HPDE6-E6E7 (cell line): ENCODE measurements at regions not wholly inside any gene's neighbourhood (a gene's known extent, or its start where the extent isn't known, plus 50 kb on each side); places are given as distances from the start of the nearest gene placed in this dataset.
"Not testable (repeated sequence)": the region's sequence is repeated elsewhere in the genome, so short reads cannot be mapped to it uniquely, and the experiment has no call there.

Experiments used
- DNase-seq: peaks from one replicate; pipeline ENCODE4 v3.0.0; 2011; ENCODE audit warnings: missing footprints; ENCODE audit errors: extremely low spot score

- no peak for DNase-seq
These were observed 147.9 kb downstream of the MYCN start for GRCh38 chr2:16088035-16088801.

GRCh38 chr2:16086136-16086535 is 145.8 kb downstream of the MYCN start:
- DNase-seq = not testable (repeated sequence)

GRCh38 chr2:16085073-16085472 is 144.7 kb downstream of the MYCN start:
- DNase-seq = no peak

DNA sequence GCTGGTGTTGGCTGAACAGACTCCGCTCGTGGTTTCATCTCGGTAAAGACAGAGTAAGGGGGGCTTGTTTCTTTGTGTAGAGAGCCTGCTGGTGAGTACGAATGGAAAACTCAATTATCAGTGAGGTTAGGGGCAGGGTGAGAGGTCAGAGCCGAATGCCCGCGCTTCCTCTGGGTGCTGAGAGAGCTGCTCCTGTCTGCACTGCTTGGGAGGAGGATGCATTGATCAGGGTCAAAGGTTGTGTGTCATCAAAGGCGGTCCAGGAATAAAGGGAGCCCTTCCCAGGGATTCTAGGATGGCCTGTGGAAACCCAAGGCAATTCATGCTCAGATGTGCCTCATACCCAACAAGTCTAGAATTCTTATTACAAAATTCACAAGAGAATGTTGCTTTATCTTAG is 143.9 kb downstream of the MYCN start:
- DNase-seq = no peak

DNA sequence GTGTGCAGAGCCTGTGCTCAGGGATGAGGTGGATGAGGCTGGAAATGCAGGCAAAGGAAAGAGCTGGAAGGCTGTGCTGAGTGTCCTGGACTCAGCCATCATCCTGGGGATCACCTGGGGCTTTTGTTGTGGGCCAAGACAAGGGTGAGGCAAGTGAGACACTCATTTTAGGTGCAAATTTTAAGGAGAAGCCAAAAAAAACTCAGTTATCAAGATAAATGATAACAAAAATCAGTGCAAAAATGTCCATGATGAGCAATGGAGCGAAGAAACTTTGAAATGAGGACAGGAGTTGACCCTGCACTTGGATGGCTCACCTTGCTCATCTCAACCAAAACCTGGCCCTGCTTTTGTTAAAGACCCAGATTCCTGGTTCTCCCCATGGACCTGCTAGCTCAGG is 141.9 kb downstream of the MYCN start:
- no peak for DNase-seq

GRCh38 chr2:16081316-16082200 is 141.2 kb downstream of the MYCN start:
- DNase-seq = no peak

DNA sequence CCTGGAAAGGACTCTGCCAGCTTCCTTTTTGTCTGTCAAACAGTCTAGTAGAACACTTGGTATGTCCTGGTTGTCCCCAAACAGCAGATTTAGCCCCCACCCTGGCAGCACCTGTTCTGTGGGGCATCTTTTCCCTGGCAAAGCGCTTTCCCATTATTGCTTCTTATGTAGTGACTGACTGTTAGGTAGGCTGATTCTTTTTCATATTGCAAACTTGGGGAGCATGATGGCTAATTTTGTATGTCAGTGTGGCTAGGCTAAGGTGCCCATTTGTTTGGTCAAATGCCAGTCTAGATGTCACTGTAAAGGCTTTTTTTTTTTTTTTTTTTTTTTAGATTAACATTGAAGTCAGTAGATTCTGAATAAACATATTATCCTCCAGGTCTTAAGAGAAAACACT is 140.2 kb downstream of the MYCN start:
- no peak for DNase-seq

DNA sequence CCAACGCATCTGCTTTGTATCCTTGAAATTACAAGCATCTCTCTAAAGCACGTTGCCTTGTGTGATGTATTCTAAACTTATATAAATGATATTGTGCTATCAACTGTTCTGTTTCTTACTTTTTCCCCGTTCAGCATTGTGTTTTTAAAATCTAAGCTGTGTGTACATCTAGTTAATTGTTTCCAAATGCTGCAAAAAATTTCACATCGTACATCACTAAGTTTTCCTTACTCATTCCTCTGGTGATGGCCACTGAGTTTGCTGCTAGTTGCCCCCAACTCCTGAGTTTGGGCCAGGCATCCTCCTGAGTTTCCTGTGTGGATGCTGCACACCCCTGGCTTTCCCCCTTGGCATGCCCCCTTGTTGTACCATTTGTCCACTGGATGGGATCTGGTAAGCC is 139.7 kb downstream of the MYCN start:
- DNase-seq = no peak

DNA sequence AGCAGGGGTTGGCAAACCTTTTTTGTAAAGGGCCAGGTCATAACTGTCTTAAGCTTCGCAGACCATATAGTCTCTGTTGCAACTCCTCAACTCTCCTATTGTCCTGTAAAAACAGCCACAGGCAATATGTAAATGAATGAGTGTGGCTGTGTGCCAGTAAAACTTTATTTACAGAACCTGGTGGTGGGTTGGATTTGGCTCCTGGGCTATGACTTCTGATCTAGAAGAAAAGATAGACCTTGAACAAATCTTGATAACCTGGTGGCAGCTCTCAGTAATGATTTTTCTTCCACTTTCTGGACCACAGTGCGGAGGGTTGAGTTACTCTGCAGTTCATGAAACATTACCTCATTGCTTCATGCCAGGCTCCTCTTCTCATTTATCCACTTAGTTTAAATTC is 139.3 kb downstream of the MYCN start:
- DNase-seq = no peak

DNA sequence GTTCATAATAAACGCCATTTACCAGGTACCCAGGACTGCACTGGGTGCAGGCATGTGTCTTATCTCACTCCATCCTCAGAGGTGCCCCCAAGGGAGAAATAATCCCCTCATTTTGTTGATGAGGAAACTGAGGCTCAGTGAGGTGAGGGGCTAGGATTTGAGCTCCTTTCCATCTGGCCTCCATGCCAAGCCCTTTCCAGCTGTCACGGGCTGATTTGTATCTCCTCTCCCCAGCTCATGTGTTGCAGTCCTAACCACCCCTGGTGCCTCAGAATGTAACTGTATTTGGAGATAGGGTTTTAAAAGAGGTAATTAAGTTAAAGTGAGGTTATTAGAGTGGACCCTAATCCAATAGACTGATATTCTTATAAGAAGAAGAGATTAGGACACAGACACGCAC is 137.3 kb downstream of the MYCN start:
- DNase-seq = no peak

DNA sequence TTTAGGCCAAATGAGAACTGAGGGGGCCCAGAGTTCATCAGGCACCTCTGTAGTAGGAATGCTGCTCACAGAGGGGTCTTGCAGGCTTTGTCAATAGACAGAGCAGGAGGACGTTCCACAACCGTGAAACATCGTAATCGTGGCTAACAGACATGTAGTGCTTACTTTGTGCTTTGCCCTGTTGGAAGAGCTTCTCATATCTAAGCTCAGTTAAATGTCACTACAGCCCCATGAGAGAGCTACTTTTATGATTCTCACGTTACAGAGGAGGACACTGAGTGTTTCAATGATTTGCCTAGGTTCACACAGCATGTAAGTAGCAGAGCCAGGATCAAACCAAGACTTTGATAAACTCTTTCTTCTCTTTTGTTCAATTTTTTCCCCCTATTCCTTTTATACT is 136.6 kb downstream of the MYCN start:
- no peak for DNase-seq

- no peak for DNase-seq
These were observed 135.0 kb downstream of the MYCN start for GRCh38 chr2:16075045-16076012.

DNA sequence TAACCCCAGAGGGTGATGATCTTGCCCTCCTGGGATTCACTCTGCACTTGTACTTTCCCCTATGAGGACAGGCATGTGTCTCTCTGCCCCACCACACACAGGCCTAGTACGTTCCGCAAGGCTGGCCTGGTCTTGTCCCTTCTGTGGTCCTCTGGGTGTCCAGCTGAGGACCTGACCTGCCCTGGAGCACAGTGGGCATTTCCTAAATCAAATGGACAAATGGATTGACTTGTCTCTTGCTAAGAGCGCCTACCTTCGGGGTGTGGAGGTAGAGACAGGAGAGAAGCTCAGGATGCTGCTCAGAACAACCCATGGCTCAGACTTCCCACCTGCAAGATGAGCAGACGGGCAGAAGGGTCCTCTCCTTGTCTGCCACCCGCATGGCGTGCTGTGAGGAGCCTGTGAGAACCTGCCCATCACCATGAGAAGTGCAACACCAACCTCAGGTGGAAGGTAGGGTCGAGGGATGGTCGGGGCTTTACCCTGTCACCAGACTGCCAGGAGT is 133.6 kb downstream of the MYCN start:
- no peak for DNase-seq

- DNase-seq = no peak
These were observed 133.1 kb downstream of the MYCN start for GRCh38 chr2:16073471-16073870.

DNA sequence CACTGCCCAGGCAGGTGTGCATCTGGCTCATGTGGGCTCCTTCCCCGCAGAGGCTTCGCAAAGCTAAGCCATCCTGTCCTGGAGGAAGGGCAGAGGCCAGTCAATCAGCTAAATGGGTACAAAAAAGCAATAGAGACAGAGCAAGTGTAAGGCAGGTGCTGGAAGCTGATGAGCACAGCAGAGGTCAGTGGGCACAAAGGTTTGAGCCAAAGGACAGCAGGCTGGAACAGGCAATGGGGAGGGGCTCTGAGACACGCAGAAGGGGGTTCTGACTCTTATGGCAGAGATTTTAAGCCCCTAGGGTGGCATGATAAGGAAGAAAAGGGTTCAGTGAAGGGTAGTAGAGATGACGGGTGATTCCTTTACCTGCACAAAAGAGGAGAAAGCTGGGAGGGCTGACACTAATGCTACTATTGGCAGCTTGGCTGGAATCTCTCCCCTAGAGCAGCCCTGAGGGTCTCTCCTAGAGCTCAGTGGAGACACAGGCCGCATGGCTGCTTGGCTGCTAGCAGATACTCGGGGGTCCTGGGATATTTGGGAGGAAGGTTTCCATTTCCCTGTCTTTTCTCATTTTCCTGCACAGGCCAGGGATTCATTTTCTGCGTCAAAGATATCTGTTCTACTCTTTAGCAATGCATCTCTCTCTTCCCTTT is 132.4 kb downstream of the MYCN start:
- DNase-seq = no peak

- no peak for DNase-seq
These were observed 131.7 kb downstream of the MYCN start for GRCh38 chr2:16071865-16072637.

DNA sequence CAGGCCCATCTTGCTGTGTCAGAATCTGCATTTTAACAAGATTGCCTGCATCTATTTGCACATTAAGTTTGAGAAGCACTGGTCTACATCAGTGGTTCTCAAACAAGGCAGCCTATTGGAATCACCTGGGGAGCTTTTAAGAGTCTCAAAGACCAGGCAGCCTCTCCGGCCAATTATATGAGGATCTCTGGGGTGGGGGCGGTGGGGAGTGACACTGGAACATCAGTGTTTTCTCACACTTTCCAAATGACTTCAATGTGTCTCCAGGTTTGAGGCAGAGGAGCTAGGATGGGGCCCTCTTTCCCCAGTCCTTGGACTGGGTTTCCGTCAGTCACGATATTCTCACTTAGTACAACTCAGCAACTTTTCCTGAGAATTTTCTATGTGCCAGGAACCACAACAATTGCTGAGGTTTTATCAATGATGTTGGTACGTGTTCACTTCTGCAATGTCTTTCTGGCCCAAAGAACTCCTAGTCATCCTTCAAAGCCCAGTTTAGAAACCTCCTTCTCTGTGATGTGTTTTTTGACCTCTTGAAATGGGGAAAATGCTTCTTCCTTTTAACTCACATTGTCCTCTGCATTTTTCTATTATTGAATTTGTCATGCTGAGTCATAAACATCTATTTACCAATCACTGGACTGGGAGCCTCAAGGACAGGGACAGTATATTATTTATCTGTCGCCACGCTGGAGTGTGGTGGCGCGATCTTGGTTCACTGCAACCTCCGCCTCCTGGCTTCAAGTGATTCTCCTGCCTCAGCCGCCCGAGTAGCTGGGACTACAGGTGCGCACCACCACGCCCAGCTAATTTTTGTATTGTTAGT is 130.9 kb downstream of the MYCN start:
- no peak for DNase-seq

- DNase-seq = no peak
These were observed 130.3 kb downstream of the MYCN start for GRCh38 chr2:16070648-16070971.

DNA sequence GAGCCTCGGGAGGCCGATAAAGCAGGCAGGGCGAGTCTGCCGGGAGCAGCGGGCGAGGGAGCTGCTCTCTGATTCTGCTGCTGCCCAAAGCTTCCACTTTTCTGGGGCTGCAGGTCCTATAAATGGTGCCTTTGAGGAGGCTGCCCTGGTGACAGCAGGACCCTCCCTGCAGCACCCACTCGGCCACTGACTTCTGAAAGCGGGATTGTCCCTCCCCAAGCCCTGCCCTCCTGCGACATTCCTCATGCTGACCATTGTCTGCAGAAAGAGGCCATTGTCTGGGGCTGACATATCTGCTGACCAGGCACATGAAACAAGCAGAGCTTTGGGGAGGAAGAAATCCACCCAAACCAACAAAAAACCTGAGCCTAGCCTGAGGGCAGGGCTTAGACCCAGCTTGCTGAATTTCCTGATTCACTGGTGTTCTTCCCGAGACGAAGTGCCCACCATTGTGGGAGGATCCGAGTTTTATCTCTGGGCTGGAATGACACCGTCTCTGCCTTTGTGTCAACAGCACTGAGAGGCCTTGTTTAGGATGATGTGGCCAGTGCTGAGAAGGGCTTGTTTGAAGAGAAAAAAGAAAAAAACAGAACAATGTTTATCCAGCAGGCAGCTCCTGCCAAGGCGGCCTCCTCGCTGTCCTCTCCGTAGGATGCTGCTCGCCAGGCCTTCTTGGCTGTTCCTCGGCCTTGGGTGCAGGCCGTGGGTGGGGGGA is 129.7 kb downstream of the MYCN start:
- DNase-seq = no peak
